IPS-20b (cell line): ENCODE measurements at regions not wholly inside any gene's neighbourhood (a gene's known extent, or its start where the extent isn't known, plus 50 kb on each side); places are given as distances from the start of the nearest gene placed in this dataset.

ENCODE experiments used
- H3K27ac ChIP-seq: one replicate; pipeline ENCODE4 v1.5.1; 2013; ENCODE audit warnings: low read length
- H3K27me3 ChIP-seq: 2 replicates; pipeline ENCODE4 v1.6.1; 2013; ENCODE audit warnings: mild to moderate bottlenecking, low read length, inconsistent platforms; ENCODE audit not compliant: insufficient read depth
- H3K36me3 ChIP-seq: 2 replicates; pipeline ENCODE4 v1.6.1; 2013; ENCODE audit warnings: low read depth, mild to moderate bottlenecking, inconsistent platforms, low read length, moderate library complexity; ENCODE audit not compliant: insufficient read depth
- H3K4me1 ChIP-seq: 2 replicates; pipeline ENCODE4 v1.6.1; 2013; ENCODE audit warnings: mild to moderate bottlenecking, control low read depth, inconsistent platforms, low read length, moderate library complexity; ENCODE audit not compliant: insufficient read depth
- H3K4me3 ChIP-seq: 2 replicates; pipeline ENCODE4 v1.5.1; 2013; ENCODE audit warnings: mild to moderate bottlenecking, low read length, inconsistent platforms
- H3K9ac ChIP-seq: 2 replicates; pipeline ENCODE4 v1.6.1; 2013; ENCODE audit warnings: low read depth, mild to moderate bottlenecking, inconsistent platforms, low read length, moderate library complexity
- H3K9me3 ChIP-seq: 2 replicates; pipeline ENCODE4 v1.6.1; 2013; ENCODE audit warnings: mild to moderate bottlenecking, low read depth, low read length, inconsistent platforms; ENCODE audit not compliant: insufficient read depth

DNA sequence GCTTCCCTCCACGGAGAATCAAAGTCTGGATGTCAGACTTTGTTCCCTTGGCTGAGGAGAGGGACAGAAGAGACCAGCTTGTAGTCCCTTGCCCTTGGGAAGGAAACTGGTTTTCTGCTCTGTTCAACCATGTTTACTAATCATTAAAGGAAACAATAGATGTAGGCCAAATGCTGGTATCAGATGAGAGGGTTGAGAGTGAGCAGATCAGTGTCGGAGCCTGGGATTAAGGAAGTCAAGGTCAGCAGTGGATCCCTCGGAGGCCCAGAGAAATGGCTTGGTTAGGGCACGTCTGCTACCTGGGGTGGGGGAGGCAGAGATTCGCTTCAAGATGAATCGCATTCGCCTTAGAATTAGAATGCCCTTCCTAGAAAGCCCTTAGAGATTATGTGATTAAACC lies 109.1 kb downstream of the MYCN start:
- no peaks in the 10 kb centered on the region for H3K27me3 ChIP-seq
- no peak overlapping the region for H3K9ac ChIP-seq
- H3K27ac ChIP-seq = no peak overlapping the region
- H3K9me3 ChIP-seq = no peaks in the 10 kb centered on the region
- H3K4me3 ChIP-seq = no peak overlapping the region
- H3K4me1 ChIP-seq = peaks cover 11% of the 10 kb centered on the region; the same call in 1 of the 2 replicates
- H3K36me3 ChIP-seq = no peaks in the 10 kb centered on the region

DNA sequence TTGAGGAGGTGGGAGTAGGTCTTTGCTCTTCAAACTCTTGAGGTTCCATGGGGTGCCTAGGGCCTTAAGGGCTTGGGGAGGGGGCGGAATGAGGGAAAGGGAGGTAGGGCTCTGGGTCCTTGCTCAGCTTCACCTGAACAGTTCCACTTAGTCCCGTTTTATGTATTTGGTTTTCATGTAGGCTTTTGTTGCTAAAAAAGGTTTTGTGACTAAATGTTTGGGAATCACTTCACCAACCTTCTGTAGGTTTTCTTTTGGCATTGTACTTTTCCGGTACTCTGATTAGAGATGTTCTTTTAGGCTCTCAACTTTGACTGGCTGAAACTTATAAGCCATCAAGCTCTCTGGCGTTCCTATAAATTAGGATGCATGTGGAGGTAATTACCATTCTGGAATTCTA lies 108.1 kb downstream of the MYCN start:
- Histone ChIP-seq H3K36me3 (no peaks in the 10 kb centered on the region), H3K4me1 (peaks cover 11% of the 10 kb centered on the region; the same call in 1 of the 2 replicates), H3K27ac (no peak overlapping the region), H3K9ac (no peak overlapping the region), H3K4me3 (no peak overlapping the region), H3K27me3 (no peaks in the 10 kb centered on the region), H3K9me3 (no peaks in the 10 kb centered on the region)

DNA sequence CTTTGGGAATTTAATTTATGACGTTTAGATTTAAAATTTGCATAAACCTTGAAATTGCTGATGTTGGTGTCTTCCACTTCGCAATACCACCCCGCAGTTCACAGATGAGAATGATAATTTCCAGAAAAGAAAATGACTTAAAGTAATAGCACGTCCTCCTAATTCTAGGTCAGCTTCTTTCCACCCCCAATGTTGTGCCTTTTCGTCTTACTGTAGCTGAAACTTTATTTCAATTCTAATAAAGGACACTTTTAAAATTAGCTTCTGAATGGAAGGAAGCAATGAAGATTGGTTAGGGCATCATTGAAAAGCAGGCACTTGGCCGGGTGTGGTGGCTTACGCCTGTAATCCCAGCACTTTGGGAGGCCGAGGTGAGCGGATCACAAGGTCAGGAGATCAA lies 107.4 kb downstream of the MYCN start:
- Histone ChIP-seq H3K4me1 (peaks cover 11% of the 10 kb centered on the region; the same call in 1 of the 2 replicates), H3K27ac (no peak overlapping the region), H3K9me3 (no peaks in the 10 kb centered on the region), H3K27me3 (no peaks in the 10 kb centered on the region), H3K9ac (no peak overlapping the region), H3K36me3 (no peaks in the 10 kb centered on the region), H3K4me3 (no peak overlapping the region)

DNA sequence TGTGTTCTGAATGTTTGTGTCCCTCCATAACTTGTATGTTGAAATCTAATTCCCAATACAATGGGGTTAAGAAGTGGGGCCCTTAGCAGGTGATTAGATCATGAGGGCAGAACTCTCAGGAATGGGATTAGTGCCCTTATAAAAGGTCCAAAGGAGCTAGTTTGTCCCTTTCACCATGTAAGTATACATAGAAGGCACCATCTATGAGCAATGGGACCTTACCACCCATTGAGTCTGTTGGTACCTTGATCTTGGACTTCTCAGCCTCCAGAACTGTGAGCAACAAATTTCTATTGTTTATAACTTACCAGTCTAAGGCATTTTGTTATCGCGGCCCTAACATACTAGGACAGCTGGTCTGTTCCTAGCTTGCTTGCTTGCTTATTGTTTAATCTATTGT lies 106.3 kb downstream of the MYCN start:
- Histone ChIP-seq H3K36me3 (no peaks in the 10 kb centered on the region), H3K9me3 (no peaks in the 10 kb centered on the region), H3K27ac (no peak overlapping the region), H3K9ac (no peak overlapping the region), H3K4me3 (no peak overlapping the region), H3K4me1 (peaks cover 11% of the 10 kb centered on the region; the same call in 1 of the 2 replicates), H3K27me3 (no peaks in the 10 kb centered on the region)

DNA sequence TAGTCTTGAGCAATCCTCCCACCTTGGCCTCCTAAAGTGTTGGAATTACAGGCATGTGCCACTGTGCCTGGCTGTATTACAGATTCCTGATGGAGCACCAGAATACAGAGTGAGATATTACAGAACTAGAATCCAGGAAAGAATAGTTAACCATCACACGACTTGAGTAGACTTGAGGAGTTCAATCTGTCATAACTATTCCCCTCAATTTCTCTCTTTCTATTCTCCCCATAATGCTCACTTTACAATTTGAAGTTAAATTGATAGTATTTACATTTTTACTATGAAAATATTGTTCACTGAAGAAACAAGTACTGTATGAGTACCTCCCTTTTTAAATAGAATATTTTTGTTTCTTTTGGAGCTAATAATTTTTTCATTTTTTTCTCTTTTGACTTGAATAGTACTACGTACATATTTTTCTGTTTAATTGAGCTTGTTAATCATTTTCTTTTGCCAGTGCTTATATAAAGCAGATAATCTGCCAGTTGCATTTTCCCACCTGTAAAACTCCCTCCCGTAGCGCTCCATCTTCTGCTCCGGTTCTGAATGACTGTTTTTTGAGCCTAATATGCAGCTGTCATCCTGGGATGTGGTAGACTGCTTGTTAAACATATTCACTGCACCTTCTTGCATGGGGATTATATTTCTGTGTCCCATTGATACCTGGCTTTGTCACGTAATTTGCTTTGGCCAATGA lies 105.5 kb downstream of the MYCN start:
- Histone ChIP-seq H3K36me3 (no peaks in the 10 kb centered on the region), H3K4me3 (no peak overlapping the region), H3K4me1 (peaks cover 4% of the 10 kb centered on the region; the same call in 1 of the 2 replicates), H3K27me3 (no peaks in the 10 kb centered on the region), H3K9me3 (no peaks in the 10 kb centered on the region), H3K9ac (no peak overlapping the region), H3K27ac (no peak overlapping the region)

GRCh38 chr2:16044946-16045456 lies 104.7 kb downstream of the MYCN start:
- Histone ChIP-seq H3K27ac (no peak overlapping the region), H3K36me3 (no peaks in the 10 kb centered on the region), H3K27me3 (no peaks in the 10 kb centered on the region), H3K9me3 (no peaks in the 10 kb centered on the region), H3K4me1 (no peaks in the 10 kb centered on the region), H3K4me3 (no peak overlapping the region), H3K9ac (no peak overlapping the region)

DNA sequence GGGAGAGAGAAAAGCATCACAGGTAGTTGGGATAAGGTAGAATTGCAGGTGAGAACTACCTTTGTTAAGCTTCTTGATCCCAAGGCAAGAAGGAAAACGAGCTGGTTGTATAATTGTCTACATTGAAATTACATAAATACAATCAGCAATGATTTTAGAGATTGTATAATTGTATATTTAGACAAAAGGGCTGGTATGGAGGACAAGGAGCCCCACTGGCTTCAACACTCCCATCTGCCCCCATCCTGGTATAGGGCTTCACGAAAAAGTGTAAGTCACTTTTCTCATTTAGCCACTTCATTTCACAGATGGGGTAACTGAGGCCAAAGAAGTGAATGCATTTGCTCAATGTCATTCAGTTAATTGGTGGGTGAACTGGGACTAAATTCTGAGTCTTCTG lies 103.3 kb downstream of the MYCN start:
- Histone ChIP-seq H3K27ac (no peak overlapping the region), H3K4me3 (no peak overlapping the region), H3K36me3 (no peaks in the 10 kb centered on the region), H3K4me1 (no peaks in the 10 kb centered on the region), H3K27me3 (no peaks in the 10 kb centered on the region), H3K9ac (no peak overlapping the region), H3K9me3 (no peaks in the 10 kb centered on the region)

DNA sequence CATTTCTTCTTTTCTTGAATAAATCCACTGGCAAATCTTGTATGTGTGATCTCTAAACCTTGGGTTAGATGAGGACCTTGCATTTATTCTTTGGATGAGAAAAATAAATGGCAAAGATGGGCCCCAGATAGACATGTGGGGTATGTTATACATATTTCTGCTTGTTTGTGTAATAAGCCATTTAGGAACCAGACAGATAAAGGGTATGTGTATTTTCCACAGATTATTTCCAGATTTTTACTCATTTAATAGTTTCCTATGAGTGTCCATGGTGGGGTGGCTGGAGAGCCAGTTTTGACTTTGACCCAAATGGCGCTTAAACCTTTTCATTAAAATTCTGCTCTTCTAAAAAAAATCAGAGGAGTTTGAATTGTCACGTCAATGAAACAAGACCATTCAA lies 102.8 kb downstream of the MYCN start:
- H3K4me1 ChIP-seq = no peaks in the 10 kb centered on the region
- H3K9me3 ChIP-seq = no peaks in the 10 kb centered on the region
- no peak overlapping the region for H3K4me3 ChIP-seq
- no peak overlapping the region for H3K27ac ChIP-seq
- no peaks in the 10 kb centered on the region for H3K36me3 ChIP-seq
- H3K27me3 ChIP-seq = no peaks in the 10 kb centered on the region
- H3K9ac ChIP-seq = no peak overlapping the region

DNA sequence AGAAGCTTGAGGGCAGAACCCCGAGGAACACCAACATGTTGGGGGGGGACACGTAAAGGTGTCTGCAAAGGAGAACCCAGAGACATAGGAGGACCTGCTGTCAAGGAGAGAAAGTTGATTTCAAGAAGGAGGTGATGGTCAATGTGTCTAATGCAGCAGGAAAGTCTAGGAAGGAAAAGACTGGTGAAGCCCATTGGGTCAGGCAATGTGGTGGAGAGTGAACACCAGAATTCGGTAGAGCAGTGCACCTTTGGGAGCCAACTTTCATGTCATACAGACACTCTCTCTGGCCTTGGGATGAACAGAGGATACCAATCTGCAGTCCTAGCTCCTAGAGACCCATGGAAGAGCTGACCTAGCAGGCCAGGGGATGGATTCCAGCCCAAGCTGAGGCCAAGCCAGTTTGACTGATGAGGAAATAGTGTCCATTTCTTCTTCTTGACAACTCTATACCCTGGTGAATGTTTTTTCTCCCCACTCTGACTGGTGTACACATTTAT lies 101.9 kb downstream of the MYCN start:
- Histone ChIP-seq H3K36me3 (no peaks in the 10 kb centered on the region), H3K9me3 (no peaks in the 10 kb centered on the region), H3K4me3 (no peak overlapping the region), H3K27me3 (no peaks in the 10 kb centered on the region), H3K4me1 (no peaks in the 10 kb centered on the region), H3K27ac (no peak overlapping the region), H3K9ac (no peak overlapping the region)

DNA sequence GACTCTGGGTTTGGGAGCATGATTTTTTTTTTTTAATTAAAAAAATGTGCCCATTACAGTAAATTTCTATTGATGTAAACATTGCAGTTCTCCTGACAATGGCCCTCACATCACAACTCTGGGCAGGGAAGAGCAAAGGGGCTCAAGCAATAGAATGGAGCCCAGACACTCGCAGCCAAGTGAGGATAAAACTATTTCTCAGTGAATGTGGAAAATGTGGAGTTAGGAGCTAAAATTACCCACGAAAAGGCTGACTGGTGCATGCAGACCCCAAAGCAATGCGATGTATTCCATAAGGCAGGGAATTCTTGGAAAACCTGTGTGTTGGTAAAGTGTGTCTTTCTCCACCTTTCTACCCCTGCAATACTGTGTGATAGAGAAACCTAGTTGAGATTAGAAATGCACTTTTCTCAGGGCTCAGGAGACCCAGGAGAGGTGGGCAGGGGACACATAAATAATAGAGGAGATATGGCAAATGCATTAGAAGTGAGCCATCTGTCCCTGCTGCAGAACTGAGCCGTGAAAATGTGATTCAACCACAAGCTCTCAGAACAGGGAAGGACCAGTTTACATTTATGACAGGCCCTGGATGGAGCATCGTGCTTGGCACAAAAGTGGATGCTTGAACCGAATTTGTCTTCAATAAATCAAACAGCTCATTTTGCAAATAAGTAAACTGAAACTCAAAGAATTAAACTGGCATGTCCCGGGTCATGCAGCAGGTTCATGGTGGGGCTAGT lies 100.1 kb downstream of the MYCN start:
- Histone ChIP-seq H3K9ac (no peak overlapping the region), H3K9me3 (no peaks in the 10 kb centered on the region), H3K27me3 (no peaks in the 10 kb centered on the region), H3K36me3 (no peaks in the 10 kb centered on the region), H3K4me3 (no peak overlapping the region), H3K4me1 (no peaks in the 10 kb centered on the region; the same call in 1 of the 2 replicates), H3K27ac (no peak overlapping the region)

DNA sequence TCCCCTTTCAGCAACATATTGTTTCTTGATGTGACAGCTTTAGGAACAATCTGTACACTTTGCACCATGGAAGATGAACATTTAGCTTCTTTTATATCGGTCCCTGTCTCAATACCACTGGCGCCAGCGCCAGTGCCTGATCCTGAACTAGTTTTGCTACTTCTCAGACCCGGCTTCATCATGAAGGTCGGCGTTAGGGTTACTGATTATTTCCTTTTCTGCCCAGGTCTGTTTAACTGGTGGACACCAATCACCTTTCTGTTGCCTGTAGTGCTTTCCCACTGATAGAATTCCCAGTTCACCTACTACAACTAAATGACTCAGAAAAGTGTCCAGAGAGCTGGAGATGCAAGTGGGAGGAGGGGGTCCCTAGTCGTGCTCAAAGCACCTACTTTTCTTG lies 99.5 kb downstream of the MYCN start:
- Histone ChIP-seq H3K27ac (no peak overlapping the region), H3K4me1 (no peaks in the 10 kb centered on the region; the same call in 1 of the 2 replicates), H3K9me3 (no peaks in the 10 kb centered on the region), H3K4me3 (no peak overlapping the region), H3K27me3 (no peaks in the 10 kb centered on the region), H3K9ac (no peak overlapping the region), H3K36me3 (no peaks in the 10 kb centered on the region)

DNA sequence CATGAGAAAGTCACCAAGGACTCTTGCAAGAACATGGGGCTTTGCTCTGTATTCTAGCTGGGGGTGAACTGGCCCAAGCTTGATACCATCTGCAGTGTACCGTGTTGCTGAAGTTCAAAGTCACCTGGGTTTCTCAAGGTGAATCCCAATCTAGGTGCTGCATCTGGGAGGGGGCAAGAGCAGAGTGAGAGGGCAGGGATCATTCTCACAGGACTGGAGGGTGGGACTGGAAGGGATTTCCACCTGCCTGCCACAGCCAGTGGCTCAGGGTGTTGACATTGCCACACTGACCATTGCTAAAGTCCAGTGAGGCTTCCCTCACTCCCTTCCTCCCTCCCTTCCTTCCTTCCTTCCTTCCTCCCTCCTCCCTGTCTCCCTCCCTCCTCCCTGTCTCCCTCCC lies 98.7 kb downstream of the MYCN start:
- H3K4me3 ChIP-seq = no peak overlapping the region
- no peaks in the 10 kb centered on the region for H3K9me3 ChIP-seq
- H3K36me3 ChIP-seq = no peaks in the 10 kb centered on the region
- no peaks in the 10 kb centered on the region; the same call in 1 of the 2 replicates for H3K4me1 ChIP-seq
- H3K27me3 ChIP-seq = no peaks in the 10 kb centered on the region
- no peak overlapping the region for H3K27ac ChIP-seq
- H3K9ac ChIP-seq = no peak overlapping the region
